HepG2 (cell line): ENCODE measurements at regions not wholly inside any gene's neighbourhood (a gene's known extent, or its start where the extent isn't known, plus 50 kb on each side); places are given as distances from the start of the nearest gene placed in this dataset.

Experiments used
- AFF4 ChIP-seq: sonication (generic); formaldehyde crosslinking; IDR thresholded peaks from 2 replicates; pipeline ENCODE4 v1.4.0; 2020; ENCODE audit warnings: missing genetic modification reagents
- CTCF ChIP-seq: sonication (generic); formaldehyde crosslinking; IDR thresholded peaks from 2 replicates; pipeline ENCODE4 v1.5.0; 2020; ENCODE audit warnings: mild to moderate bottlenecking, missing genetic modification reagents, moderate library complexity
- ELF1 ChIP-seq: sonication (generic); formaldehyde crosslinking; IDR thresholded peaks from 2 replicates; pipeline ENCODE4 v1.4.0; 2020; ENCODE audit warnings: missing genetic modification reagents
- ELF4 ChIP-seq: sonication (generic); formaldehyde crosslinking; IDR thresholded peaks from 2 replicates; pipeline ENCODE4 v1.5.0; 2020; ENCODE audit warnings: missing genetic modification reagents, mild to moderate bottlenecking, moderate library complexity, borderline replicate concordance
- KDM5B ChIP-seq: sonication (generic); formaldehyde crosslinking; IDR thresholded peaks from 2 replicates; pipeline ENCODE4 v1.4.0; 2020; ENCODE audit warnings: missing genetic modification reagents, mild to moderate bottlenecking, borderline replicate concordance
- NCOA1 ChIP-seq: sonication (generic); formaldehyde crosslinking; IDR thresholded peaks from 2 replicates; pipeline ENCODE4 v1.9.0; 2021; ENCODE audit warnings: missing genetic modification reagents
- POLR2A ChIP-seq, 2 experiments: IDR thresholded peaks; 2 replicates each; pipeline ENCODE4 v1.6.1; 2011; ENCODE audit warnings: low read depth in 2 of 2, low read length in 2 of 2, mild to moderate bottlenecking in 1 of 2, moderate library complexity in 1 of 2; ENCODE audit not compliant: insufficient read depth in 1 of 2
- RAD21 ChIP-seq: fragments of 450-650 bp; formaldehyde crosslinking; IDR thresholded peaks from 2 replicates; pipeline ENCODE4 v1.5.0; 2020; ENCODE audit warnings: mild to moderate bottlenecking
- STAG1 ChIP-seq: sonication (generic); formaldehyde crosslinking; IDR thresholded peaks from 2 replicates; pipeline ENCODE4 v1.4.0; 2020; ENCODE audit warnings: missing genetic modification reagents
- UBTF ChIP-seq: sonication (generic); formaldehyde crosslinking; IDR thresholded peaks from 2 replicates; pipeline ENCODE4 v1.4.0; 2020; ENCODE audit warnings: mild to moderate bottlenecking, missing genetic modification reagents
- ZBTB8A ChIP-seq: sonication (generic); formaldehyde crosslinking; IDR thresholded peaks from 2 replicates; pipeline ENCODE4 v1.4.0; 2020; ENCODE audit warnings: mild to moderate bottlenecking, low read depth, missing genetic modification reagents, borderline replicate concordance
- ZNF629 ChIP-seq: sonication (generic); formaldehyde crosslinking; conservative IDR thresholded peaks from 2 replicates; pipeline ENCODE4 v1.5.0; 2020; ENCODE audit warnings: missing genetic modification reagents
- TF ChIP-seq, protein P1 (sequence below): sonication (generic); formaldehyde crosslinking; IDR thresholded peaks from 2 replicates; pipeline ENCODE4 v1.4.0; 2020; ENCODE audit warnings: missing genetic modification reagents

GRCh38 chr13:34410678-34411077, 531.4 kb upstream of the NBEA start:
- TF ChIP-seq CTCF (CRISPR knock-in tag) (no peak), AFF4 (CRISPR knock-in tag) (no peak), STAG1 (no peak), ZNF629 (CRISPR knock-in tag) (no peak), NCOA1 (CRISPR knock-in tag) (no peak), POLR2A (IDR thresholded peaks at IDR 0.05; ENCODE audit: insufficient read depth in 1 of 2, low read depth in 2 of 2, low read length in 2 of 2) (no peak), RAD21 (CRISPR knock-in tag) (no peak), ELF4 (CRISPR knock-in tag) (no peak), ELF1 (no peak), KDM5B (no peak), ZBTB8A (CRISPR knock-in tag) (no peak), UBTF (no peak)
- TF ChIP-seq, protein P1, sequence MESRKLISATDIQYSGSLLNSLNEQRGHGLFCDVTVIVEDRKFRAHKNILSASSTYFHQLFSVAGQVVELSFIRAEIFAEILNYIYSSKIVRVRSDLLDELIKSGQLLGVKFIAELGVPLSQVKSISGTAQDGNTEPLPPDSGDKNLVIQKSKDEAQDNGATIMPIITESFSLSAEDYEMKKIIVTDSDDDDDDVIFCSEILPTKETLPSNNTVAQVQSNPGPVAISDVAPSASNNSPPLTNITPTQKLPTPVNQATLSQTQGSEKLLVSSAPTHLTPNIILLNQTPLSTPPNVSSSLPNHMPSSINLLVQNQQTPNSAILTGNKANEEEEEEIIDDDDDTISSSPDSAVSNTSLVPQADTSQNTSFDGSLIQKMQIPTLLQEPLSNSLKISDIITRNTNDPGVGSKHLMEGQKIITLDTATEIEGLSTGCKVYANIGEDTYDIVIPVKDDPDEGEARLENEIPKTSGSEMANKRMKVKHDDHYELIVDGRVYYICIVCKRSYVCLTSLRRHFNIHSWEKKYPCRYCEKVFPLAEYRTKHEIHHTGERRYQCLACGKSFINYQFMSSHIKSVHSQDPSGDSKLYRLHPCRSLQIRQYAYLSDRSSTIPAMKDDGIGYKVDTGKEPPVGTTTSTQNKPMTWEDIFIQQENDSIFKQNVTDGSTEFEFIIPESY (CRISPR knock-in tag) = no peak
